ENCODE measurements at regions not wholly inside any gene's neighbourhood (a gene's known extent, or its start where the extent isn't known, plus 50 kb on each side); places are given as distances from the start of the nearest gene placed in this dataset.
"Not testable (repeated sequence)": the region's sequence is repeated elsewhere in the genome, so short reads cannot be mapped to it uniquely, and the experiment has no call there.

DNA sequence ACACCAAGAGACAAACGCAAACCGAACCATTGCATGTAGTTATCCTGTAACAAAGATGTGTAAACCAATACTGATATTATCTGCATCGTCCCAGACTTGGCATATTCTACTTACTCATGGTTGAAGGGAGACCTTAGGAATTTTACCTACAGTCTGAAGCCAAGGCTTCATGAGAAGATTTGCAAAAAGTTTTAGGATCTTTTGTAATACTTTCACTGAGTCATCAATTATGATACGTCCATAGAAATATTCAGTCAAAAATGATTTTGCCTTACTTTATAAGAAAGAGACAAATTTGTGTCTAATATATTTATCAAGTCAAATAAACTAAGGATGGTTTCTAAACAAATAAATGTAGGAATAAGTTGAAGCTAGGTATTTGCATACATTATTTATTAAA is 1176.1 kb upstream of the ADGRL2 start:
- Mint-ChIP-seq H3K4me1 (no peaks in the 10 kb centered on the region), H3K9me3 (peaks cover 2% of the 10 kb centered on the region), H3K4me3 (no peak overlapping the region), H3K27ac (no peak overlapping the region), H3K27me3 (no peaks in the 10 kb centered on the region), H3K36me3 (ENCODE audit: low read depth) (no peaks in the 10 kb centered on the region)
- POLR2A ChIA-PET, result no interaction called here
- CTCF ChIA-PET, result no interaction called here
- no peak for DNase-seq

- no peaks in the 10 kb centered on the region for H3K36me3 Mint-ChIP-seq (ENCODE audit: low read depth)
- no peaks in the 10 kb centered on the region for H3K4me1 Mint-ChIP-seq
- peaks cover 17% of the 10 kb centered on the region for H3K9me3 Mint-ChIP-seq
- H3K27me3 Mint-ChIP-seq, result no peaks in the 10 kb centered on the region
- no peak overlapping the region for H3K27ac Mint-ChIP-seq
- DNase-seq, result no peak
- CTCF ChIA-PET, result no interaction called here
- POLR2A ChIA-PET, result no interaction called here
- no peak overlapping the region for H3K4me3 Mint-ChIP-seq
These were observed 1193.7 kb upstream of the ADGRL2 start for GRCh38 chr1:80607064-80607463.

GRCh38 chr1:80594013-80594412 is 1206.7 kb upstream of the ADGRL2 start:
- H3K27me3 Mint-ChIP-seq, result no peaks in the 10 kb centered on the region
- no peak for DNase-seq
- H3K4me1 Mint-ChIP-seq, result no peaks in the 10 kb centered on the region
- ChIA-PET CTCF (no interaction called here), POLR2A (no interaction called here)
- no peak overlapping the region for H3K4me3 Mint-ChIP-seq
- H3K9me3 Mint-ChIP-seq, result peaks cover 23% of the 10 kb centered on the region
- no peak overlapping the region for H3K27ac Mint-ChIP-seq
- no peaks in the 10 kb centered on the region for H3K36me3 Mint-ChIP-seq (ENCODE audit: low read depth)

GRCh38 chr1:80593197-80593596 is 1207.5 kb upstream of the ADGRL2 start:
- CTCF ChIA-PET, result no interaction called here
- no peaks in the 10 kb centered on the region for H3K36me3 Mint-ChIP-seq (ENCODE audit: low read depth)
- H3K4me1 Mint-ChIP-seq, result no peaks in the 10 kb centered on the region
- no peak overlapping the region for H3K27ac Mint-ChIP-seq
- H3K9me3 Mint-ChIP-seq, result peaks cover 21% of the 10 kb centered on the region
- no peaks in the 10 kb centered on the region for H3K27me3 Mint-ChIP-seq
- no peak overlapping the region for H3K4me3 Mint-ChIP-seq
- POLR2A ChIA-PET, result no interaction called here
- DNase-seq, result no peak

- POLR2A ChIA-PET, result no interaction called here
- no peaks in the 10 kb centered on the region for H3K27me3 Mint-ChIP-seq
- no peak for DNase-seq
- no peaks in the 10 kb centered on the region for H3K36me3 Mint-ChIP-seq (ENCODE audit: low read depth)
- CTCF ChIA-PET, result no interaction called here
- peaks cover 27% of the 10 kb centered on the region for H3K9me3 Mint-ChIP-seq
- H3K4me3 Mint-ChIP-seq, result no peak overlapping the region
- H3K4me1 Mint-ChIP-seq, result no peaks in the 10 kb centered on the region
- no peak overlapping the region for H3K27ac Mint-ChIP-seq
These were observed 1217.8 kb upstream of the ADGRL2 start for GRCh38 chr1:80582980-80583379.

GRCh38 chr1:80579055-80579454 is 1221.7 kb upstream of the ADGRL2 start:
- no peaks in the 10 kb centered on the region for H3K36me3 Mint-ChIP-seq (ENCODE audit: low read depth)
- CTCF ChIA-PET, result no interaction called here
- no peak overlapping the region for H3K27ac Mint-ChIP-seq
- peaks cover 14% of the 10 kb centered on the region for H3K9me3 Mint-ChIP-seq
- H3K4me3 Mint-ChIP-seq, result no peak overlapping the region
- no peaks in the 10 kb centered on the region for H3K4me1 Mint-ChIP-seq
- DNase-seq, result no peak
- H3K27me3 Mint-ChIP-seq, result no peaks in the 10 kb centered on the region
- POLR2A ChIA-PET, result no interaction called here

DNA sequence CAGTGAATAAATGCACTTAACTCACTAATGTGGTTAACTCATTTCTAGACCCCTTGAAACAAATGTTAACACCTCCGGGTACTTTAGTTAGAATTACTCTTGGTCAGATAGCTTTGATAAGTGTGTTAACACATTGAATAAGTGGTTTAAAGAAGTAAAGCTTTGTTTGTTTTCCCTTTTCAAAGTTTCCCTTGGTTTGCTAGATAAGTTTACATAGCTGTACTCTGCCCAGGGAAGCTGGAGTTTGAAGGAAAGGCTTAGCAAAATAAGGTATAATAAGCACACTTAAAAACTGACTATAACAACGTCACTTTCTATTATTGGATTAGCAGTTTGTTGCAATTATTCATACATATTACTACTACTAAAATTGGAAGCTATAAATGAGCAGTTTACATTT is 1233.9 kb upstream of the ADGRL2 start:
- ChIA-PET CTCF (no interaction called here), POLR2A (no interaction called here)
- no peak overlapping the region for H3K4me3 Mint-ChIP-seq
- peaks cover 2% of the 10 kb centered on the region for H3K9me3 Mint-ChIP-seq
- no peaks in the 10 kb centered on the region for H3K36me3 Mint-ChIP-seq (ENCODE audit: low read depth)
- no peaks in the 10 kb centered on the region for H3K27me3 Mint-ChIP-seq
- no peak overlapping the region for H3K27ac Mint-ChIP-seq
- no peaks in the 10 kb centered on the region for H3K4me1 Mint-ChIP-seq
- DNase-seq, result no peak

DNA sequence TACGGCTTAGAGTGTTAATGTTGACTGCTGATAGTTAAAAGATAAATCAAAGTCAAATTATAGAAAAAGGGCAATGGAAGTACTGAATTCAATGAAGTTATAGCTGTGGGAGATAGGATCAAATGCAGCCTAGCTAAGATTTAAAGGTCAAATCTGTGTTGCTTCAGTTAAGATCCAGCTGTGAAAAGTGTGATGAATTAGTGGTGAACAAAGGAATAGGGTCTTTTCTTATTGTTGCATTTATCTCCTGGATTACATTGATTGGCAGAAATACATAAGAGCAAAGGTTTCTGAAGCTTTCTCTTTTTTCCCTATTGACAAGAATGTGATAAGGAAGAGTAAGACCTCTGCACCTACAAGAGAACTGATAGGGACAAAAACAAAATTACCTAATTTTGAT is 1234.6 kb upstream of the ADGRL2 start:
- ChIA-PET POLR2A (no interaction called here), CTCF (no interaction called here)
- no peaks in the 10 kb centered on the region for H3K27me3 Mint-ChIP-seq
- H3K9me3 Mint-ChIP-seq, result peaks cover 2% of the 10 kb centered on the region
- DNase-seq, result no peak
- H3K36me3 Mint-ChIP-seq (ENCODE audit: low read depth), result no peaks in the 10 kb centered on the region
- H3K4me3 Mint-ChIP-seq, result no peak overlapping the region
- no peak overlapping the region for H3K27ac Mint-ChIP-seq
- no peaks in the 10 kb centered on the region for H3K4me1 Mint-ChIP-seq

DNA sequence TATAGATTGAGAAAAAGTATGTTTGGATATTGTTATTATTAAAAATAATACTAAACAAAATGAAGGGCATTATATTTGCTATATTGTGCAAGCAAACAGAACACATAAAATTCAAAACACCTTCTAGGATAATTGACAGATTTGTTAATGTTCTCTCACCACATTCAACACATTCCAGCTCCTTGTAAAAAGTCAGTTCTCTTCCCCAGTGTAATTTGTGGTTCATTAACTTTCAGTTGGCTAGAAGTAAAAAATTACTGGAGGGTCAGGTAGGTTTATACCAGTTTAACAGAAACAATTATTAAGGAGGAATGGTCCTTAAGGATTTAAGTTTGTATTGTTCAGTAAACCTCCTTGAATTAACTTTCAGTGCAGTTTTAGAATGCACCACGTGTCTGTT is 1235.3 kb upstream of the ADGRL2 start:
- Mint-ChIP-seq H3K4me3 (no peak overlapping the region), H3K36me3 (ENCODE audit: low read depth) (no peaks in the 10 kb centered on the region), H3K9me3 (peaks cover 2% of the 10 kb centered on the region), H3K27me3 (no peaks in the 10 kb centered on the region), H3K4me1 (no peaks in the 10 kb centered on the region), H3K27ac (no peak overlapping the region)
- ChIA-PET POLR2A (no interaction called here), CTCF (no interaction called here)
- no peak for DNase-seq

DNA sequence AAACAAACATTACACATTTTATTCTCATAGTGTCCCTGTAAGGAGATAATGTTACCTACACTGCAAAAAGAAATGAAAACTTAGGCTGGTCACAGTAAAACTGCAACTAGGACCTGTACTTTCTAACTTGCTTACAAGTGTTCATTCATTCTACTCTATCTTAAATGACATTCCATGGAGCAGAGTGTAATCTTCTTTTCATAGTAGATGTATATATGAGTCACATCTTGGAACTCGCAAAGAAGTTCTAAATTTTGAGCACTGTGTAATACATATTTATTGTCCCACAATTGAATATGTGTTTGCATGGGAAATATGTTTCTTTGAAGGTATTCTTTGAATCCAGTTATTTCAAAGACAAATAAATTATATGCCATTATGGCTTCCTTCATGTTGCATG is 1258.5 kb upstream of the ADGRL2 start:
- POLR2A ChIA-PET, result no interaction called here
- no peaks in the 10 kb centered on the region for H3K27me3 Mint-ChIP-seq
- CTCF ChIA-PET, result no interaction called here
- no peak for DNase-seq
- H3K27ac Mint-ChIP-seq, result no peak overlapping the region
- no peaks in the 10 kb centered on the region for H3K4me1 Mint-ChIP-seq
- no peak overlapping the region for H3K4me3 Mint-ChIP-seq
- no peaks in the 10 kb centered on the region for H3K36me3 Mint-ChIP-seq (ENCODE audit: low read depth)
- peaks cover 2% of the 10 kb centered on the region for H3K9me3 Mint-ChIP-seq

GRCh38 chr1:80540596-80540995 is 1260.1 kb upstream of the ADGRL2 start:
- Mint-ChIP-seq H3K9me3 (peaks cover 2% of the 10 kb centered on the region), H3K36me3 (ENCODE audit: low read depth) (no peaks in the 10 kb centered on the region), H3K4me3 (no peak overlapping the region), H3K27ac (no peak overlapping the region), H3K4me1 (no peaks in the 10 kb centered on the region), H3K27me3 (no peaks in the 10 kb centered on the region)
- no peak for DNase-seq
- ChIA-PET CTCF (no interaction called here), POLR2A (no interaction called here)

- Mint-ChIP-seq H3K27ac (no peak overlapping the region), H3K9me3 (peaks cover 3% of the 10 kb centered on the region)
- POLR2A ChIA-PET, result no interaction called here
These were observed 1260.6 kb upstream of the ADGRL2 start for GRCh38 chr1:80540149-80540548.

DNA sequence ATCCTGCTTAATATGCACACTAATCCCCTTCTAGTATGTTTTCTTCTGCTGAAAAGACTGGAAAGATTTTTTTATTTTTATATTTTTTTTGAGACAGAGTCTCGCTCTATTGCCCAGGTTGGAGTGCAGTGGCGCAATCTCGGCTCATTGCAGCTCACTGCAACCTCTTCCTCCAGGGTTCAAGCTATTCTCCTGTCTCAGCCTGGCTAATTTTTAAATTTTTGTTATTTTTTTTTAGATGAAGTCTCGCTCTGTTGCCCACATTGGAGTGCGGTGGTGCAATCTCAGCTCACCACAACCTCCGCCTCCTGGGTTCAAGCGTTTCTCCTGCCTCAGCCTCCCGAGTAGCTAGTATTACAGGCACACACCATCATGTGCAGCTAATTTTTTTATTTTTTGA is 1261.4 kb upstream of the ADGRL2 start:
- CTCF ChIA-PET, H3K4me1 Mint-ChIP-seq: not testable (repeated sequence)

More at GRCh38 chr1:80540149-80540548, 1260.6 kb upstream of the ADGRL2 start:
- Mint-ChIP-seq H3K36me3 (ENCODE audit: low read depth) (no peaks in the 10 kb centered on the region), H3K4me1 (no peaks in the 10 kb centered on the region), H3K4me3 (no peak overlapping the region), H3K27me3 (no peaks in the 10 kb centered on the region)
- CTCF ChIA-PET, result no interaction called here
- no peak for DNase-seq

DNA sequence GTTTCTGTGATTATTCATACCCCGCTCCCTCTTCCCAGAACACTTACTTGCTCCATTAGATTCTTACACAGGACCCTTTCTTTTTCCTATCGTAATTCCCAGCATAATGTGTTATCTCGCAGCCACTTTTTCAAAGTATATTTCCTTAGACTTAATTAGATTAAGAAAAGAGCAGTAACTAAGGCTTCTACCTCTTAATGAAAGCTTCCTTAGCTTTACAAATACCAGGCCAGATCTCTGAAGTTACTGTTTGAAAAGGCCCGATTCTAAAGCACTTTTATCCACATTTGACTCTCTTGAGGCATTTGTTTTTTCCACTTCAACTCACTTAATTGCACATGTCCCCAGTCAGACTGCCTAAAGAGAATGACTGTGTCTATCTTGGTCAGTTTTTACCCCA is 1264.3 kb upstream of the ADGRL2 start:
- H3K4me3 Mint-ChIP-seq, result no peak overlapping the region
- H3K4me1 Mint-ChIP-seq, result no peaks in the 10 kb centered on the region
- POLR2A ChIA-PET, result no interaction called here
- H3K27ac Mint-ChIP-seq, result no peak overlapping the region
- CTCF ChIA-PET, result no interaction called here
- peaks cover 5% of the 10 kb centered on the region for H3K9me3 Mint-ChIP-seq
- no peaks in the 10 kb centered on the region for H3K36me3 Mint-ChIP-seq (ENCODE audit: low read depth)
- no peaks in the 10 kb centered on the region for H3K27me3 Mint-ChIP-seq
- no peak for DNase-seq

More for the DNA sequence above, 1261.4 kb upstream of the ADGRL2 start:
- H3K27ac Mint-ChIP-seq; H3K27me3 Mint-ChIP-seq; H3K9me3 Mint-ChIP-seq; POLR2A ChIA-PET; H3K4me3 Mint-ChIP-seq; DNase-seq; H3K36me3 Mint-ChIP-seq (ENCODE audit: low read depth): not testable (repeated sequence)

GRCh38 chr1:80535466-80535865 is 1265.3 kb upstream of the ADGRL2 start:
- Mint-ChIP-seq H3K4me3 (no peak overlapping the region), H3K27ac (no peak overlapping the region), H3K9me3 (peaks cover 3% of the 10 kb centered on the region), H3K4me1 (no peaks in the 10 kb centered on the region), H3K36me3 (ENCODE audit: low read depth) (no peaks in the 10 kb centered on the region), H3K27me3 (no peaks in the 10 kb centered on the region)
- ChIA-PET POLR2A (no interaction called here), CTCF (no interaction called here)
- no peak for DNase-seq
